Activated CD8-positive, alpha-beta T cell treated with anti-CD3 and anti-CD28 coated beads for 36 hours (primary cell): ENCODE measurements at regions not wholly inside any gene's neighbourhood (a gene's known extent, or its start where the extent isn't known, plus 50 kb on each side); places are given as distances from the start of the nearest gene placed in this dataset.

ENCODE experiments used
- ATAC-seq: fragments of 200-7000 bp; cut with Tn5 transposase; one replicate; pipeline ENCODE4 v1.10.0; 2021; ENCODE audit warnings: mild to moderate bottlenecking, moderate library complexity
- CTCF ChIA-PET: fragments of 350-600 bp; sonication (Branson Sonifier 250); formaldehyde crosslinking; loops from one replicate; lab custom pipeline; 2021; ENCODE audit warnings: antibody characterized with exemption; lab: Charles Lee
- POLR2A ChIA-PET: fragments of 350-600 bp; sonication (Branson Sonifier 250); formaldehyde crosslinking; loops from one replicate; lab custom pipeline; 2021; ENCODE audit warnings: antibody characterized with exemption; lab: Charles Lee
- DNase-seq: peaks from one replicate; pipeline ENCODE4 v3.0.0-alpha.2; 2020
- H3K27ac Mint-ChIP-seq: one replicate; pipeline ENCODE4 v1.8.0; 2021; ENCODE audit warnings: mild to moderate bottlenecking, mixed read lengths
- H3K27me3 Mint-ChIP-seq: one replicate; pipeline ENCODE4 v1.8.0; 2021; ENCODE audit warnings: mixed read lengths
- H3K36me3 Mint-ChIP-seq: one replicate; pipeline ENCODE4 v1.8.0; 2021; ENCODE audit warnings: low read depth, mixed read lengths
- H3K4me1 Mint-ChIP-seq: one replicate; pipeline ENCODE4 v1.8.0; 2021; ENCODE audit warnings: low read depth, mixed read lengths
- H3K4me3 Mint-ChIP-seq: one replicate; pipeline ENCODE4 v1.8.0; 2021; ENCODE audit warnings: mild to moderate bottlenecking, moderate library complexity, mixed read lengths
- H3K9me3 Mint-ChIP-seq: one replicate; pipeline ENCODE4 v1.8.0; 2021; ENCODE audit warnings: mixed read lengths
- CTCF ChIP-seq: fragments of 200-600 bp; IDR thresholded peaks from one replicate; pipeline ENCODE4 v1.8.0; 2022; ENCODE audit warnings: antibody characterized with exemption, mild to moderate bottlenecking
- intact Hi-C: fragments of 100-400 bp; cut with micrococcal nuclease; formaldehyde crosslinking; loops from one replicate; pipeline ENCODE4 v1.10.0; 2022

GRCh38 chr5:175032013-175032412 is 307.6 kb downstream of the MSX2 start:
- ATAC-seq (no peak), DNase-seq (no peak)
- H3K27me3 Mint-ChIP-seq = peaks cover 8% of the 10 kb centered on the region
- H3K4me3 Mint-ChIP-seq = no peak overlapping the region
- peaks cover 3% of the 10 kb centered on the region for H3K9me3 Mint-ChIP-seq
- H3K4me1 Mint-ChIP-seq = no peaks in the 10 kb centered on the region
- ChIA-PET POLR2A (no interaction called here), CTCF (no interaction called here)
- H3K27ac Mint-ChIP-seq = no peak overlapping the region
- intact Hi-C loops = no loop called here
- no peak for TF ChIP-seq CTCF
- no peaks in the 10 kb centered on the region for H3K36me3 Mint-ChIP-seq

GRCh38 chr5:175027390-175027789 is 303.0 kb downstream of the MSX2 start:
- ATAC-seq = no peak
- Mint-ChIP-seq H3K4me3 (no peak overlapping the region), H3K9me3 (peaks cover 4% of the 10 kb centered on the region), H3K27ac (no peak overlapping the region), H3K27me3 (peaks cover 10% of the 10 kb centered on the region), H3K4me1 (no peaks in the 10 kb centered on the region), H3K36me3 (no peaks in the 10 kb centered on the region)
- DNase-seq = no peak
- intact Hi-C loops = no loop called here
- TF ChIP-seq CTCF = no peak
- CTCF ChIA-PET = no interaction called here
- POLR2A ChIA-PET = no interaction called here

DNA sequence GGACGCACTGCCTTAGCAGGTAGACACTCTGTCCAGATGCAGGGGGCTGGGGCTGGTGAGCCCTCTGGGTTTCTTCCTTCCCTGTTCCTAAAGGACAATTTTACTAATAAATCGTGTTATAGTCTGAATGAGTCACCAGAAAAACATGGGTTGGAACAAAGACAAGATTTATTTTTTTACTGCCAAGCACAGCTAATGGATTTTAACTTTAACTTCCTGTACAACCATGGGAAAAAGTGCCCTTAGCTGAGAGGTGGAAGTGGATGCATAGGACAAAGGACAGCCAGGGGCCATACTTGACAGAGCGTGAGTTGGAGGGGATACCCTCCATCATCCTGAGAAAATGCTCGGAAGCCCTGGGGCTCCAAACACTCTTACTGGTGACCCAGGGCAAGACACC is 300.7 kb downstream of the MSX2 start:
- Mint-ChIP-seq H3K36me3 (no peaks in the 10 kb centered on the region), H3K4me1 (no peaks in the 10 kb centered on the region), H3K4me3 (no peak overlapping the region), H3K27ac (no peak overlapping the region), H3K9me3 (peaks cover 4% of the 10 kb centered on the region), H3K27me3 (peaks cover 11% of the 10 kb centered on the region)
- CTCF ChIA-PET = no interaction called here
- ATAC-seq (no peak), DNase-seq (no peak)
- POLR2A ChIA-PET = no interaction called here
- TF ChIP-seq CTCF = no peak
- intact Hi-C loops = no loop called here

DNA sequence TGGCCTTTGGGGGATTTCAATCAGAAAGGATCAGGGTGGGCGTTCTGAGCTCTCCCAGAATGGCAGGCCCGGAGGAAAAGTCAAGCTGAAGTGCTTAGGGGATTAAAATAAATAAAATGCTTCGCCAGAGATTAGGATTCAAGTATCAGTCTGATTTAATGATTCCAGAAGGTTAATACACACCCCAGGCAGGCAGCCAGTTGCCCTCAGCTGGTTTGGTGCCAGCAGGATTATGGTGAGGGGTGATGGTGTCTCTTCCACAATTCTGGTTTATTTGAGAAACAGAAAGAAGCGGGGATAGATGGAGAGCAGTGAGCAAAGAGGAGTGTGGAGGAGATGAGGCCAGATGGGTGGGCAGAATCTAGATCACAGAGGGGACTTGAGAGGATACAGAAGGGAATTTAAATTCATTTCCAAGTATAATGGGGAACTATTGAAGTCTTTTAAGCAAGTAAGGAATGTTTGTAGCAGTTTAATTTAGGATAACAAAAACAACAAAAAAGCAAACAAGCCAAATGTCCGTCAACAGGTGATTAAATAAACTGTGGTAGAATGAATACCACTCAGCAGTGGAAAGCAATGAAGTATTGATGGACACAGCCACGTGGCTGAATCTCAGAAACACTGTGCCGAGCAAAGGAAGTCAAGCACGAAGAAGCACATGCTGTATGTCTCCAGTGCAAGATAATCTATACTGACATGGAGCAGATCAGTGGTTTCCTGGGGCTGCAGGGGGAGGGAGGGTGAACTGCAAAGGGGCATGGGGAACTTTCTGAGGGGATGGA is 297.7 kb downstream of the MSX2 start:
- no peak for TF ChIP-seq CTCF
- ATAC-seq = no peak
- intact Hi-C loops = no loop called here
- POLR2A ChIA-PET = no interaction called here
- peaks cover 4% of the 10 kb centered on the region for H3K9me3 Mint-ChIP-seq
- H3K4me3 Mint-ChIP-seq = no peak overlapping the region
- DNase-seq = no peak
- H3K27me3 Mint-ChIP-seq = peaks cover 12% of the 10 kb centered on the region
- no peaks in the 10 kb centered on the region for H3K4me1 Mint-ChIP-seq
- CTCF ChIA-PET = no interaction called here
- no peaks in the 10 kb centered on the region for H3K36me3 Mint-ChIP-seq
- no peak overlapping the region for H3K27ac Mint-ChIP-seq

- ATAC-seq = no peak
- no peaks in the 10 kb centered on the region for H3K4me1 Mint-ChIP-seq
- peaks cover 4% of the 10 kb centered on the region for H3K9me3 Mint-ChIP-seq
- ChIA-PET CTCF (no interaction called here), POLR2A (no interaction called here)
- no peaks in the 10 kb centered on the region for H3K36me3 Mint-ChIP-seq
- no peak for DNase-seq
- peaks cover 12% of the 10 kb centered on the region for H3K27me3 Mint-ChIP-seq
- H3K4me3 Mint-ChIP-seq = no peak overlapping the region
- TF ChIP-seq CTCF = no peak
- intact Hi-C loops = no loop called here
- no peak overlapping the region for H3K27ac Mint-ChIP-seq
Observed at GRCh38 chr5:175021321-175021720, 296.9 kb downstream of the MSX2 start.
